Erythroblast (primary cell): ENCODE measurements at regions not wholly inside any gene's neighbourhood (a gene's known extent, or its start where the extent isn't known, plus 50 kb on each side); places are given as distances from the start of the nearest gene placed in this dataset.

Experiments
- GATA1 ChIP-seq: IDR thresholded peaks from 2 replicates; pipeline ENCODE4 v1.6.1; 2011; ENCODE audit warnings: low read depth, mild to moderate bottlenecking, control low read depth, low read length, moderate library complexity
- POLR2A ChIP-seq: IDR thresholded peaks from 2 replicates; pipeline ENCODE4 v1.6.1; 2011; ENCODE audit warnings: mild to moderate bottlenecking, low read length

GRCh38 chr6:134531188-134531551, 213.3 kb upstream of the SGK1 start:
- TF ChIP-seq POLR2A: no peak
- TF ChIP-seq GATA1: no peak
